ENCODE measurements at regions not wholly inside any gene's neighbourhood (a gene's known extent, or its start where the extent isn't known, plus 50 kb on each side); places are given as distances from the start of the nearest gene placed in this dataset.

DNA sequence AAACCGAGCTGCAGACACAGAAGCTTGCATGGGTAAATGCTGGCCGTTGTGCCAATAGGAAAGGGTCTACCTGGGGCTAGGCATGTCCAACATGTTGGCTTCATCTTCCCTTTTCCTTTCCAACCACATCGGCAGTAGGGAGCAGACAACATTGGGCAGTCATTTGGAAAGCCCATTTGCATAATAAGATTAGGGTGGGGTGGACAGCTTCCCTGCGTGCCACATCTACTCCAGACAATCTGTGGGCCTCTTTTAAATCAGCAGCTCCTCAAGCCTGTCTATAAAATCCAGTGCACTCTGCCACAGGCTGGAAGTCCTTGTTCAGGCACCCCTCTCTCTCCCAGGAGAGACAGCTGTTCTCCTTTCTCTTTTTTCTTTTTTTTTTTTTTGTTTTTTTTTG is 203.6 kb upstream of the KYNU start:
- TF ChIP-seq, protein P1, sequence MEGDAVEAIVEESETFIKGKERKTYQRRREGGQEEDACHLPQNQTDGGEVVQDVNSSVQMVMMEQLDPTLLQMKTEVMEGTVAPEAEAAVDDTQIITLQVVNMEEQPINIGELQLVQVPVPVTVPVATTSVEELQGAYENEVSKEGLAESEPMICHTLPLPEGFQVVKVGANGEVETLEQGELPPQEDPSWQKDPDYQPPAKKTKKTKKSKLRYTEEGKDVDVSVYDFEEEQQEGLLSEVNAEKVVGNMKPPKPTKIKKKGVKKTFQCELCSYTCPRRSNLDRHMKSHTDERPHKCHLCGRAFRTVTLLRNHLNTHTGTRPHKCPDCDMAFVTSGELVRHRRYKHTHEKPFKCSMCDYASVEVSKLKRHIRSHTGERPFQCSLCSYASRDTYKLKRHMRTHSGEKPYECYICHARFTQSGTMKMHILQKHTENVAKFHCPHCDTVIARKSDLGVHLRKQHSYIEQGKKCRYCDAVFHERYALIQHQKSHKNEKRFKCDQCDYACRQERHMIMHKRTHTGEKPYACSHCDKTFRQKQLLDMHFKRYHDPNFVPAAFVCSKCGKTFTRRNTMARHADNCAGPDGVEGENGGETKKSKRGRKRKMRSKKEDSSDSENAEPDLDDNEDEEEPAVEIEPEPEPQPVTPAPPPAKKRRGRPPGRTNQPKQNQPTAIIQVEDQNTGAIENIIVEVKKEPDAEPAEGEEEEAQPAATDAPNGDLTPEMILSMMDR (IDR thresholded peaks at IDR 0.05 in 8 of 11, conservative IDR thresholded peaks at IDR 0.05 in 3 of 11) = no peak
- no peak for TF ChIP-seq POLR2AphosphoS5 (IDR thresholded peaks at IDR 0.05)
- no peak for TF ChIP-seq POLR2A (IDR thresholded peaks at IDR 0.05)
